ENCODE measurements at regions not wholly inside any gene's neighbourhood (a gene's known extent, or its start where the extent isn't known, plus 50 kb on each side); places are given as distances from the start of the nearest gene placed in this dataset.

DNA sequence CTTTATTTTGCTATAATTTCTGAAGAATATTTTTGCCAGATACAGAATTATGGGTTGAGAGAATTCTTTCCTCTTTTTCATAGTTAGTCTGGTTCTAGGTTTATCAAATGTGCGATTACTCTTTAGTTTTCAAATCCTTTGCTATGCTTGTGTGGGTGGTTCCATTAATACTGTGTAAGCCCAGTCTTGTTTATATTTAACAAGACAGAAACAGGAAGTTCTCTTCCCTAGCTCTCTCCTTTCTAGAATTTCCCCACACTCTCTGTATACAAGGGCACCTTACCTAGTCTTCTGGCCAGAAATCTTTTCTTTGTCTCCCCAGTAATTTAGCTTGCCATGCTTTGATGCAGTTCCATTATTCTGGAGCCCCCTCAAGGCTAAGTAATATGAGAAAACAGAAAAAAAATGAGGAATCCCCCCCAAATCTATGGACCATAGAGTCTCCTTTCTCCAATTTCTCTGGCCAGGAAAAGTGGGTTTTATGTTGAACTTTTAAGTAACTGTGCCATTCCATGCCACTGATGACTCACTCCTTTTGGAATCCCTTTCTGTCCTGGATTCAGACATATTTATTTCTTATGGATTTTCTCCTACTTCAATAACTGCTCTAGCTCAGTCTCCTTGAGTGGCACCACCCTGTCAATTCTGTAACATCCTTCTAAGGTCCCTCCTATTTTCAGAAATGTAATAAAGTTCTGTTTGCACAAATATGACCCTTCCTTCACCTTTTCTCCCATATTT, 1714.1 kb downstream of the EFNA5 start:
- H3K4me1 ChIP-seq: no peaks in the 10 kb centered on the region
- TF ChIP-seq, protein P1, sequence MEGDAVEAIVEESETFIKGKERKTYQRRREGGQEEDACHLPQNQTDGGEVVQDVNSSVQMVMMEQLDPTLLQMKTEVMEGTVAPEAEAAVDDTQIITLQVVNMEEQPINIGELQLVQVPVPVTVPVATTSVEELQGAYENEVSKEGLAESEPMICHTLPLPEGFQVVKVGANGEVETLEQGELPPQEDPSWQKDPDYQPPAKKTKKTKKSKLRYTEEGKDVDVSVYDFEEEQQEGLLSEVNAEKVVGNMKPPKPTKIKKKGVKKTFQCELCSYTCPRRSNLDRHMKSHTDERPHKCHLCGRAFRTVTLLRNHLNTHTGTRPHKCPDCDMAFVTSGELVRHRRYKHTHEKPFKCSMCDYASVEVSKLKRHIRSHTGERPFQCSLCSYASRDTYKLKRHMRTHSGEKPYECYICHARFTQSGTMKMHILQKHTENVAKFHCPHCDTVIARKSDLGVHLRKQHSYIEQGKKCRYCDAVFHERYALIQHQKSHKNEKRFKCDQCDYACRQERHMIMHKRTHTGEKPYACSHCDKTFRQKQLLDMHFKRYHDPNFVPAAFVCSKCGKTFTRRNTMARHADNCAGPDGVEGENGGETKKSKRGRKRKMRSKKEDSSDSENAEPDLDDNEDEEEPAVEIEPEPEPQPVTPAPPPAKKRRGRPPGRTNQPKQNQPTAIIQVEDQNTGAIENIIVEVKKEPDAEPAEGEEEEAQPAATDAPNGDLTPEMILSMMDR (IDR thresholded peaks at IDR 0.05): no peak
- no peaks in the 10 kb centered on the region for H3K36me3 ChIP-seq
- no peaks in the 10 kb centered on the region for H3K9me3 ChIP-seq
- no peak overlapping the region for H3K4me3 ChIP-seq
- no peak overlapping the region for H3K27ac ChIP-seq
- no peak for DNase-seq (ENCODE audit: low spot score)
- no peaks in the 10 kb centered on the region for H3K27me3 ChIP-seq

DNA sequence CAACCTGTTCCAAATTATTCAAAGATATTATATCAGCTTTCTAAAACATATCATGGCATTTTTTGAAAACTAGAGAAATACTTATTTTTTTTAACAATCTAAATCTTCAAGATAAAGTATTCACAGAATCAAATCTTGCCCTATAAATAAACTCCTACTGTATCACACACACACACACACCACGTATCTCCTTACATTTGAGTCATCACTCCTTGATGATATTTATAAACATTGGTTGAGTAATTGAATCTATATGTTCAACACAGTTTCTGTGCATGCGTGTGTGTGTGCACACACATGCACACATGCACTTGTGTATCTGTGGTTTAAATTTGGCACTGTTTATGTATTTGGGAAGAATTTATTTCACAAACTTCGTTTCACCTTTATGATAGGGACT, 1716.4 kb downstream of the EFNA5 start:
- no peak overlapping the region for H3K4me3 ChIP-seq
- no peaks in the 10 kb centered on the region for H3K4me1 ChIP-seq
- no peaks in the 10 kb centered on the region for H3K9me3 ChIP-seq
- DNase-seq (ENCODE audit: low spot score): no peak
- TF ChIP-seq, protein P1 (IDR thresholded peaks at IDR 0.05): no peak
- no peak overlapping the region for H3K27ac ChIP-seq
- no peaks in the 10 kb centered on the region for H3K27me3 ChIP-seq
- no peaks in the 10 kb centered on the region for H3K36me3 ChIP-seq

DNA sequence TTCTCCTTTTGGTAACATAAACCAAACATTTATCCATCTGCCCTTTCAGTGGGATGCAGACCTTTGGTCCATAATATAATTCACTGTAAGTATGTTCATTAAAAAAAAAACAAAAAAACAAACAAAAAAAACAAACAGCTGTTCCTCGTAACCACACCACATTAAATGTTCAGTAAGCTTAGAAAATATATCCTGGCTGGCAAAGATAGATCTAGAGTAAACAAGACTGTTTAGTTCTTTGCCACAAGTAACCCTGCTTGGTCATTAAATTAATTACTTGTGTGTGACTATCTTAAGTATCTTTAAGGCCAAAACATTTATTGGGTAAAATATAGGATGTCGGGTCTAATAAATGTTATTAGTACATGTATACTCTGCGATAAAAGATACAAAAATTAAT, 1717.1 kb downstream of the EFNA5 start:
- Histone ChIP-seq H3K36me3 (no peaks in the 10 kb centered on the region), H3K4me3 (no peak overlapping the region), H3K9me3 (no peaks in the 10 kb centered on the region), H3K4me1 (no peaks in the 10 kb centered on the region), H3K27me3 (no peaks in the 10 kb centered on the region), H3K27ac (no peak overlapping the region)
- TF ChIP-seq, protein P1 (IDR thresholded peaks at IDR 0.05): no peak
- DNase-seq (ENCODE audit: low spot score): no peak

DNA sequence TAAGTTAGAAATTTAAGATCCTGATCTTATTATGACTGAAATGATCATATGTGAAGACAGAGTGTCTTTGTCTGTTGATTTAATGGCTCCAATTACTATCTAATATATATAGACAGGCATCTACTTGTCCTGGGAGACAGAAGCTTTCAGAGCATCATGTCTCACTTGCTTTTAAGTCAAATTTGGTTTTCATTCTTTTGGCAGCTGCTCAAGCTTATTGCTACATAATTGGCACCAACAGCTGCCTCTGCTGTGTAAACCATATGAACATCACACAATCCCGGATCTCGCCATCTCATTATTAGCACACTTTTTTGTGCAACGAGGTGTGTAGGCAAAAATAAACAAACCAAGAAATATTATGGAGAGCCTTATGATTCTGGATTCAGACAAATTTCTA, 1717.9 kb downstream of the EFNA5 start:
- DNase-seq (ENCODE audit: low spot score): no peak
- Histone ChIP-seq H3K4me3 (no peak overlapping the region), H3K27ac (no peak overlapping the region), H3K27me3 (no peaks in the 10 kb centered on the region), H3K9me3 (no peaks in the 10 kb centered on the region), H3K4me1 (no peaks in the 10 kb centered on the region), H3K36me3 (no peaks in the 10 kb centered on the region)
- TF ChIP-seq, protein P1 (IDR thresholded peaks at IDR 0.05): no peak

DNA sequence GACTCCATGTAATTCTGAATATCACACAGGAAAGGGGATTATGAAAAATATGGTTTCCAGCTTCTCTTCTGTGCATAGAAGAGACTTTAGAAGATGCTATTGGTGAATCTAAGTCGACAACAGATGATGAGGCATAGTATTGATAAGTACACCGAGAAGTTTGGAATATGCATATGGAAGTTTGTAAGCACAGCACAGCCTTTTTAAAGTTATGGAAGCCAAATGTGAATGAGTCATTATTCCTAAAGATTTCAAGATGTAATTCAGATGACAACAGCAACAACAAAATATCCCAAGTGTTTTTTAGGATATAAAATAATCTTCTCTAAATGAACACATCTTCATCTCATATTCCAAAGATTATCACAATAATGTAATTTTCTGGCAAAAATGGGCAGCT, 1723.3 kb downstream of the EFNA5 start:
- TF ChIP-seq, protein P1 (IDR thresholded peaks at IDR 0.05): no peak
- H3K36me3 ChIP-seq: no peaks in the 10 kb centered on the region
- no peaks in the 10 kb centered on the region for H3K9me3 ChIP-seq
- no peak for DNase-seq (ENCODE audit: low spot score)
- no peaks in the 10 kb centered on the region for H3K27me3 ChIP-seq
- no peaks in the 10 kb centered on the region for H3K4me1 ChIP-seq
- no peak overlapping the region for H3K27ac ChIP-seq
- no peak overlapping the region for H3K4me3 ChIP-seq
